ENCODE measurements at regions not wholly inside any gene's neighbourhood (a gene's known extent, or its start where the extent isn't known, plus 50 kb on each side); places are given as distances from the start of the nearest gene placed in this dataset.

DNA sequence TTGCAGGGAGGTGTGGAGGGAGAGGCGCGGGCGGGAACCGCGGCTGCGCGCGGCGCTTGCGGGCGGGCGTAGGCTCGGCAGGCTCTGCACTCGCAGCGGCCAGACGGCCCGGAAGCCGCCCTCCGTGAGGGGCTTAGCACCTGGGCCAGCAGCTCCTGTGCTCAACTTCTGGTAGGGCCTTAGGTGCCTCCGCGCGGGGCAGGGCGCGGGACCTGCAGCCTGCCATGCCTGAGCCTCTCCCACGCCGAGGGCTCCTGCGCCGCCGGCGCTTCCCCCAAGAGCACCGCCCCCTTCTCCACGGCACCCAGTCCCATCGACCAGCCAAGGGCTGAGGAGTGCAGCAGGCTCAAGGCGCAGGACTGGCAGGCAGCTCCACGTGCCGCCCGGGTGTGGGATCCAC lies 940.8 kb upstream of the PCDH9 start:
- TF ChIP-seq TSHZ2 (CRISPR knock-in tag; IDR thresholded peaks at IDR 0.05) (no peak), ZNF8 (CRISPR knock-in tag; IDR thresholded peaks at IDR 0.05) (no peak), ZFP3 (CRISPR knock-in tag; IDR thresholded peaks at IDR 0.05) (no peak)
- TF ChIP-seq, protein P1, sequence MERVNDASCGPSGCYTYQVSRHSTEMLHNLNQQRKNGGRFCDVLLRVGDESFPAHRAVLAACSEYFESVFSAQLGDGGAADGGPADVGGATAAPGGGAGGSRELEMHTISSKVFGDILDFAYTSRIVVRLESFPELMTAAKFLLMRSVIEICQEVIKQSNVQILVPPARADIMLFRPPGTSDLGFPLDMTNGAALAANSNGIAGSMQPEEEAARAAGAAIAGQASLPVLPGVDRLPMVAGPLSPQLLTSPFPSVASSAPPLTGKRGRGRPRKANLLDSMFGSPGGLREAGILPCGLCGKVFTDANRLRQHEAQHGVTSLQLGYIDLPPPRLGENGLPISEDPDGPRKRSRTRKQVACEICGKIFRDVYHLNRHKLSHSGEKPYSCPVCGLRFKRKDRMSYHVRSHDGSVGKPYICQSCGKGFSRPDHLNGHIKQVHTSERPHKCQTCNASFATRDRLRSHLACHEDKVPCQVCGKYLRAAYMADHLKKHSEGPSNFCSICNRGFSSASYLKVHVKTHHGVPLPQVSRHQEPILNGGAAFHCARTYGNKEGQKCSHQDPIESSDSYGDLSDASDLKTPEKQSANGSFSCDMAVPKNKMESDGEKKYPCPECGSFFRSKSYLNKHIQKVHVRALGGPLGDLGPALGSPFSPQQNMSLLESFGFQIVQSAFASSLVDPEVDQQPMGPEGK (CRISPR knock-in tag; IDR thresholded peaks at IDR 0.05; ENCODE audit: borderline replicate concordance), result no peak
- TF ChIP-seq, protein P2, sequence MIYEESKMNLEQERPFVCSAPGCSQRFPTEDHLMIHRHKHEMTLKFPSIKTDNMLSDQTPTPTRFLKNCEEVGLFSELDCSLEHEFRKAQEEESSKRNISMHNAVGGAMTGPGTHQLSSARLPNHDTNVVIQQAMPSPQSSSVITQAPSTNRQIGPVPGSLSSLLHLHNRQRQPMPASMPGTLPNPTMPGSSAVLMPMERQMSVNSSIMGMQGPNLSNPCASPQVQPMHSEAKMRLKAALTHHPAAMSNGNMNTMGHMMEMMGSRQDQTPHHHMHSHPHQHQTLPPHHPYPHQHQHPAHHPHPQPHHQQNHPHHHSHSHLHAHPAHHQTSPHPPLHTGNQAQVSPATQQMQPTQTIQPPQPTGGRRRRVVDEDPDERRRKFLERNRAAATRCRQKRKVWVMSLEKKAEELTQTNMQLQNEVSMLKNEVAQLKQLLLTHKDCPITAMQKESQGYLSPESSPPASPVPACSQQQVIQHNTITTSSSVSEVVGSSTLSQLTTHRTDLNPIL (CRISPR knock-in tag; IDR thresholded peaks at IDR 0.05; ENCODE audit: low read depth), result no peak
